GM21825 (cell line): ENCODE measurements at regions not wholly inside any gene's neighbourhood (a gene's known extent, or its start where the extent isn't known, plus 50 kb on each side); places are given as distances from the start of the nearest gene placed in this dataset.
"Not testable (repeated sequence)": the region's sequence is repeated elsewhere in the genome, so short reads cannot be mapped to it uniquely, and the experiment has no call there.

Experiments used
- ATAC-seq: cut with Tn5 transposase; IDR thresholded peaks from one replicate; pipeline ENCODE4 v1.9.1; 2021; ENCODE audit warnings: mild to moderate bottlenecking, moderate library complexity; ENCODE audit not compliant: unreplicated experiment

DNA sequence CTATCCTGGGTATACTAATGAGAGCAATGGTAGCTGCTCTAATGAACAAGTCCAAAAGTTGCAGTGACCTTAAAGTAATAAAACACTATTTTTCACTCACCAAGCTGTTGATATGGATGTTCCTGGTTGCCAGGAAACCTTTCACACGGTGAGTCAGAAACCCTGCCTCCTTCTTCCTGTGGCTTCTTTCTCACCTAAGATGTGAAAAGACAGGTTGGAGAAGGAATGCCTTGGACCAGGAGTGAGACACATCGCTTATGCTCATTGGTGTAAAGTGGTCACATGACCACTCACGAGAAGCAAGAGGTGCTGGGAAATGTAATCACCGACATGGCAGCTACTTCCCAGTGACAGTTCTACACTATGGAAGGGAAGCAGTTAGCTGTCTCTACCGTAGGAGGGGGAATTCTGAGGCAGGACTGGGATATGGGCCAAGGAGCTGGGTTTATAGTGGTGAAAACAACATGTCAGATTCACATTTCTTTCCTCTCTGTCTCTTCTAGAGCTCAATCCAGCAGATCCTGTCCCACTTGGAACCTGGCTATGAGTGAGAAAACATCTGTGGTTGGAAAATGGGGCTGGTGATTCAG lies 320.4 kb upstream of the KLF4 start:
- no peak for ATAC-seq

GRCh38 chr9:107807183-107807582 lies 317.6 kb upstream of the KLF4 start:
- no peak for ATAC-seq

DNA sequence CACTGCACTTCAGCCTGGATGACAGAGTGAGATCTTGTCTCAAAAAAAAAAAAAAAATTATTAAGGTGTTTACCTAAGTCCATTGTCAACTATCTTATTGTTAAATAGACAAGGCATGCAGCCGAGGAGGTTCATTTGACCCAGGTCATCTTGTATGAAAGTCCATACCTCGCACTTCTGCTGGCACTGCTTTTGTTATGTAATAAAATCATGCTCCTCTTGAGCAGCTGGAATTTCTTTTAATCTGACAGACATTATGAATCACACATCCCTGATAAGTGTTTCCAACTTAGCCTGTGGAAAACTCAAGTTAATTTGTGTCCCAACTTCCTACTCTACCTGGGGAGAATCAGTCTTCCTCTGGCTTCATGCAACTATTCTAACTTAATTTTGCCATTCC lies 315.6 kb upstream of the KLF4 start:
- ATAC-seq, result no peak

GRCh38 chr9:107794259-107794658 lies 304.7 kb upstream of the KLF4 start:
- ATAC-seq, result no peak

- no peak for ATAC-seq
These were observed 304.0 kb upstream of the KLF4 start for GRCh38 chr9:107793541-107793940.

DNA sequence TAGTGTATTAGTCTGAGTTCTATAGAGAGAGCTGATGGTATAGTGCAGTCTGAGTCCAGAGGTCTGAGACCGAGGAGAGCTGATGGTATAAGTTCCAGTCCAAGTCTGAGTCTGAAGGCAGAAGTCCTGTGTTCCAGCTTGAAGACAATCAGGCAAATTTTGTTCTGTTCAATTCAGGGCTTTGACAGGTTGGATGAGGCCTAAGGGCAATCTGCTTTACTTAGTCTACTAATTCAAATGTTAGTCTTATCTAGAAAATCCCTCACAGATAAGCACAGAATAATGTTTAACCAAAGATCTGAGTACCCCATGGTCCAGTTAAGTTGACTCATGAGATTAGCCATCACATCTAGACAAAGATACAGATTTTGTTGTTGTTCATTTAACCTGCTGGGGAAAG lies 303.0 kb upstream of the KLF4 start:
- ATAC-seq, result no peak

GRCh38 chr9:107792006-107792405 lies 302.4 kb upstream of the KLF4 start:
- no peak for ATAC-seq

- ATAC-seq, result no peak
These were observed 299.6 kb upstream of the KLF4 start for GRCh38 chr9:107789001-107789700.

DNA sequence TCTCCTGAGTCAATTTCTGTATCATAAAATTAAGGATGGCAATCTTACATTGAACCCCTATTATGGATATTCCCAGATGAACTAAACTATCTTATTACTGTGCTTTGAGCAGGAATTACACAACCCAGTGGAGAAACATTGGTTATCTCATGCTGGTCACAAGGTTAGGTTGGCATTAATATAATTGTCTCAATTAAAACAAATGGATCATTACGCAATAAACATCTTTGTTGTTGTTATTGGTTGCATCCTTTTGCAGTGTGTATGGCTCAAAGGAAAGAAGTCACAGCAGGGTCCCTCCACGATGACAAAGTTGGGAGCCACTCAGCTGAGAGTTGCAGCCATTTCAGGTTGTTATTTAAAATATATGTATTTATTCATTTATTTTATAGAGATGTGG lies 297.0 kb upstream of the KLF4 start:
- ATAC-seq, result no peak

GRCh38 chr9:107784235-107784958 lies 294.8 kb upstream of the KLF4 start:
- no peak for ATAC-seq

GRCh38 chr9:107782789-107783188 lies 293.2 kb upstream of the KLF4 start:
- ATAC-seq, result no peak

DNA sequence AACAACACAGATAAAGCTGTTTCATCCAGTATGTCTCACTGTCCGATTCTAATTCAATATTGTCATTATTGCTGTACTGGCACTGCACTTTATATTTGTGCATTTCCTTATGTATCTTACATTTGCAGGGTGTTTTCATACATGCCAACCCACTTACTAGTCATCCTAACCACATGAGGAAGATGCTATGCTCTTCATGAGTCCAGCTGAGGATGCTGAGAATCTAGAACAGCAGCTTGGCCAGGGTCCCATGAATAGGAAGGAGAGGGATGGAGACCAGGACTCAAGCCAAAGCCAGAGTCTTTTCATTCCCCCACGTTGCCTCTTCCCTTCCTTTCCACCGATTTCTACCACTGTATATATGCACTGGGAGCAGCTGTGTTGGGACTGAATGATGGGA lies 292.8 kb upstream of the KLF4 start:
- ATAC-seq, result no peak

- no peak for ATAC-seq
These were observed 291.4 kb upstream of the KLF4 start for GRCh38 chr9:107780960-107781359.

DNA sequence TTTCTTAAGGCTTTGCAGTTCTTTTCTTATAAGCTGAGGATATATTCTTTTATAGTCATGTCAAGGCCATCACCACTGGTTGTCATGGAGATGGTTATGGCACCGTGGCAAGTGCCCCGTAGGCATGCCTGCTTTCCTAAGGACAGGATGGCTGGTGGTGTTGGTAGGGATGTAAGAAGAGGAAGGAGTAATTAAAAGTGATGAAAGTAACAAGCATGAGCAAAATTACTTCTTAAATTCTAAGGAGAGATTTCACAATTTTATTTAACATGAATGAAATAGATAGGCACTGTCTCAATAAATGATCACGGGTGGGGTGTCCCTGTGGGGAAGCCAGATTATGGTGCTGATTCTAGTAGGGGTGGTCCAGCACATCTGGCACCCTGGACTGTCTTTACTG lies 290.2 kb upstream of the KLF4 start:
- ATAC-seq, result no peak

GRCh38 chr9:107778661-107779060 lies 289.1 kb upstream of the KLF4 start:
- ATAC-seq, result no peak

- ATAC-seq, result not testable (repeated sequence)
These were observed 284.5 kb upstream of the KLF4 start for GRCh38 chr9:107774099-107774498.

DNA sequence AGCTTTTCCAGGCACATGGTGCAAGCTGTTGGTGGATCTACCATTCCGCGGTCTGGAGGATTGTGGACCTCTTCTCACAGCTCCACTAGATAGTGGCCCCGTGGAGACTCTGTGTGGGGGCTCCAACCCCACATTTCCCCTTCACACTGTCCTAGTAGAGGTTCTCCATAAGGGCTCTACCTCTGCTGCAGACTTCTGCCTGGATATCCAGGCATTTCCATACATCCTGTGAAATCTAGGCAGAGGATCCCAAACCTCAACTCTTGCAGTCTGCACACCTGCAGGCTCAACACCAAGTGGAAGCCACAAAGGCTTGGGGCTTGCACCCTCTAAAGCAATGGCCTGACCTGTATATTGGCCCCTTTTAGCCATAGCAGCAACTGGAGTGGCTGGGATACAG lies 283.4 kb upstream of the KLF4 start:
- ATAC-seq, result no peak

DNA sequence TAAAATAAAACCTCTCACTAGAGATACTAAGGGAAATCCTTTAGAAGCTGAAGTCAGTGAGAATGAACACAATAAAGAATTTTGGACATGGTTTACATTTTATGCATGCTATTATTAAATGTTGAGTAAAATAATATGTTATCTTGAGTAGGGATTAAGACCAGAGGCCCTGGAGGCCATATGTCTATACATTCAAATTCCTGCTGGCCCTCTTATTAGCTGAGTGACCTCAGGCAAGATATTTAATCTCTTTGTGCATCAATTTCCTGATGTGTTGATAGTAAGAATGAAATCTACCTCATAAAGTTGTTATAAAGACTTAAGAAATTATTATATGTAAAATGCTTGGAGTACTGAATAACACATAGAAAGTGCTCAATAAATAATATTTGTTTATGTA lies 281.1 kb upstream of the KLF4 start:
- no peak for ATAC-seq

- ATAC-seq, result no peak
These were observed 278.7 kb upstream of the KLF4 start for GRCh38 chr9:107768224-107768623.

DNA sequence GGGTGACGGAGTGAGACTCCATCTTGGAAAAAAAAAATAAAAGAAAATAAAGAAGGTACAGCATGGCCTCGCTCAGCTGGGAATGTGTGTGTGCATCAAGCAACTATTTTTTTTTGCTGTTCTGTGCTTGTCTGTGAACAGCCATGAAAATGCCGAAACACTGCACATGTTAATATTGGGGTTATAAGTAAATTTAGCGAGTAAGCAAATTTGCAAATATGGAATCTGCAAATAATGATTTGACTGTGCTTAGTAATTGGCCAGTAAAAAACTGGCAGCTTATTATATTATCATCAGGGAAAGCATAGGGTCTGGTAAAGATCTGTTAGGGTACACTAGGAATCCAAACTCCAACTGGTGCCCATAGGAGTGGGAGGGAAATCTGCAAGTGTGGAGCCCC lies 278.1 kb upstream of the KLF4 start:
- ATAC-seq, result no peak

GRCh38 chr9:107763469-107763868 lies 273.9 kb upstream of the KLF4 start:
- ATAC-seq, result not testable (repeated sequence)

- no peak for ATAC-seq
These were observed 271.7 kb upstream of the KLF4 start for GRCh38 chr9:107761307-107761706.
